ENCODE measurements at regions not wholly inside any gene's neighbourhood (a gene's known extent, or its start where the extent isn't known, plus 50 kb on each side); places are given as distances from the start of the nearest gene placed in this dataset.

DNA sequence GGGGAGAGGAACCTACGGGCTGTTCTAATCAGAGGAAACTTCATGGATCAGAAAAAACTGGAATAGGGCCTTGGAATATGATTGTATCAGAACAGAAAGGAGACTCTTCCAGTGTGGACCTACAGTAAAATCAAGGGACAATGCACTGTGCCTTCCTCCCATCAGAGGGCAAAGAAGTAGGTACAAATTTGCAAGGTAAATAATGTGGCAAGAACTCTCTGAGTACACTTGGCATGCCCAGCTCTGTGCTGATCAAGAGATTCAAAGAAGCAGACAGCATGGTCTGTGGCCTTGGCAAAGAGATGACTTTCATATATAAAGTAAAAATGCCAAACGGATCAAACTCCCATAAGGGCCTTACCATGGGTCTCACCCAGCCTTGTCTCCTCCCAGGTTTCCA, 242.6 kb upstream of the OSR1 start:
- no peak for TF ChIP-seq EZH2 (IDR thresholded peaks at IDR 0.05; ENCODE audit: borderline replicate concordance, low read length)
- TF ChIP-seq, protein P1, sequence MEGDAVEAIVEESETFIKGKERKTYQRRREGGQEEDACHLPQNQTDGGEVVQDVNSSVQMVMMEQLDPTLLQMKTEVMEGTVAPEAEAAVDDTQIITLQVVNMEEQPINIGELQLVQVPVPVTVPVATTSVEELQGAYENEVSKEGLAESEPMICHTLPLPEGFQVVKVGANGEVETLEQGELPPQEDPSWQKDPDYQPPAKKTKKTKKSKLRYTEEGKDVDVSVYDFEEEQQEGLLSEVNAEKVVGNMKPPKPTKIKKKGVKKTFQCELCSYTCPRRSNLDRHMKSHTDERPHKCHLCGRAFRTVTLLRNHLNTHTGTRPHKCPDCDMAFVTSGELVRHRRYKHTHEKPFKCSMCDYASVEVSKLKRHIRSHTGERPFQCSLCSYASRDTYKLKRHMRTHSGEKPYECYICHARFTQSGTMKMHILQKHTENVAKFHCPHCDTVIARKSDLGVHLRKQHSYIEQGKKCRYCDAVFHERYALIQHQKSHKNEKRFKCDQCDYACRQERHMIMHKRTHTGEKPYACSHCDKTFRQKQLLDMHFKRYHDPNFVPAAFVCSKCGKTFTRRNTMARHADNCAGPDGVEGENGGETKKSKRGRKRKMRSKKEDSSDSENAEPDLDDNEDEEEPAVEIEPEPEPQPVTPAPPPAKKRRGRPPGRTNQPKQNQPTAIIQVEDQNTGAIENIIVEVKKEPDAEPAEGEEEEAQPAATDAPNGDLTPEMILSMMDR (IDR thresholded peaks at IDR 0.05; ENCODE audit: low read length): no peak

Measured in OCI-LY1 (cell line).